Endothelial cell of umbilical vein (primary cell): ENCODE measurements at regions not wholly inside any gene's neighbourhood (a gene's known extent, or its start where the extent isn't known, plus 50 kb on each side); places are given as distances from the start of the nearest gene placed in this dataset.

Experiments used
- BruUV-seq: library from RNA; stranded (reverse); fragments of 400-500 nt; replicated peaks from 2 replicates; lab custom pipeline; 2021; lab: Mats Ljungman, UMichigan
- CTCF ChIA-PET: fragments of 300-600, 350-600 bp; sonication (Branson Sonifier 250); formaldehyde crosslinking; loops from one replicate; lab custom pipeline; 2021; ENCODE audit warnings: antibody characterized with exemption, inconsistent platforms; lab: Charles Lee
- POLR2A ChIA-PET: fragments of 300-600, 350-600 bp; sonication (Branson Sonifier 250); formaldehyde crosslinking; loops from one replicate; lab custom pipeline; 2021; ENCODE audit warnings: antibody characterized with exemption, inconsistent platforms; lab: Charles Lee
- DNase-seq: peaks from one replicate; pipeline ENCODE4 v3.0.0-alpha.2; 2011; ENCODE audit warnings: low read depth, low spot score
- FAIRE-seq: peaks from 2 replicates; lab custom pipeline; 2011; peaks lifted over from hg19 to GRCh38; lab: Jason Lieb, UNC
- H2AFZ ChIP-seq: 2 replicates; pipeline ENCODE4 v1.6.0; 2012; ENCODE audit warnings: low read depth, low read length, control low read depth, inconsistent platforms
- H3K27ac ChIP-seq: 2 replicates; pipeline ENCODE4 v1.5.1; 2011; ENCODE audit warnings: low read depth, mild to moderate bottlenecking, control low read depth, low read length, moderate library complexity; ENCODE audit not compliant: insufficient read depth
- H3K27me3 ChIP-seq, 2 experiments: 2 replicates each; pipeline versions ENCODE4 v1.6.0 to v1.6.1; 2011; ENCODE audit warnings: low read length in 2 of 2, mixed read lengths in 1 of 2; ENCODE audit not compliant: control insufficient read depth in 2 of 2, insufficient read depth in 2 of 2
- H3K36me3 ChIP-seq, 2 experiments: 2 replicates in 1 of 2; 3 replicates in 1 of 2; pipeline ENCODE4 v1.5.1; 2011; ENCODE audit warnings: low read length in 2 of 2, mild to moderate bottlenecking in 1 of 2, moderate library complexity in 1 of 2; ENCODE audit not compliant: control insufficient read depth in 2 of 2, insufficient read depth in 2 of 2; ENCODE audit errors: extremely low read depth in 1 of 2
- H3K4me1 ChIP-seq: 3 replicates; pipeline ENCODE4 v1.5.1; 2011; ENCODE audit warnings: mild to moderate bottlenecking, low read length; ENCODE audit not compliant: control insufficient read depth, insufficient read depth; ENCODE audit errors: extremely low read depth
- H3K4me2 ChIP-seq: 2 replicates; pipeline ENCODE4 v1.6.1; 2011; ENCODE audit warnings: low read length, control low read depth, mixed read lengths; ENCODE audit not compliant: insufficient read depth
- H3K4me3 ChIP-seq, 3 experiments: fragments of 200-600 bp in 1 of 3; sonication (generic), shearing (Covaris generic) in 1 of 3; replicated peaks in 1 of 3; 2 replicates each; pipeline ENCODE4 v1.5.1; 2011 to 2016; ENCODE audit warnings: control low read depth in 3 of 3, low read length in 3 of 3, mild to moderate bottlenecking in 2 of 3, inconsistent platforms in 1 of 3, low read depth in 1 of 3, moderate library complexity in 1 of 3; ENCODE audit not compliant: insufficient read depth in 1 of 3
- H3K79me2 ChIP-seq: 2 replicates; pipeline ENCODE4 v1.6.0; 2012; ENCODE audit warnings: low read length, inconsistent platforms; ENCODE audit not compliant: control insufficient read depth, insufficient read depth
- H3K9ac ChIP-seq: replicated peaks from 2 replicates; pipeline ENCODE3; 2011; ENCODE audit warnings: low read length, control low read depth; ENCODE audit not compliant: insufficient read depth; ENCODE audit errors: extremely low read depth
- H3K9me1 ChIP-seq: replicated peaks from 3 replicates; pipeline ENCODE4 v1.6.0; 2011; ENCODE audit warnings: mild to moderate bottlenecking, low read length; ENCODE audit not compliant: control insufficient read depth, insufficient read depth; ENCODE audit errors: extremely low read depth
- H3K9me3 ChIP-seq: replicated peaks from 2 replicates; pipeline ENCODE4 v1.5.1; 2012; ENCODE audit warnings: low read length, inconsistent platforms; ENCODE audit not compliant: control insufficient read depth, insufficient read depth
- H4K20me1 ChIP-seq: replicated peaks from 2 replicates; pipeline ENCODE3; 2011; ENCODE audit warnings: mild to moderate bottlenecking, low read length; ENCODE audit not compliant: control insufficient read depth, insufficient read depth; ENCODE audit errors: extremely low read depth
- EZH2 ChIP-seq: IDR thresholded peaks from 2 replicates; pipeline ENCODE4 v1.6.1; 2012; ENCODE audit warnings: borderline replicate concordance, low read depth, mild to moderate bottlenecking, moderate library complexity, low read length, inconsistent platforms; ENCODE audit not compliant: severe bottlenecking
- FOS ChIP-seq: IDR thresholded peaks from 2 replicates; pipeline ENCODE4 v1.6.1; 2011; ENCODE audit warnings: mild to moderate bottlenecking, low read length, moderate library complexity, borderline replicate concordance; ENCODE audit not compliant: insufficient read depth
- GATA2 ChIP-seq: IDR thresholded peaks from 2 replicates; pipeline ENCODE4 v1.7.0; 2011; ENCODE audit warnings: low read depth, mild to moderate bottlenecking, moderate library complexity, mixed read lengths, low read length; ENCODE audit not compliant: insufficient read length, insufficient read depth
- JUN ChIP-seq: IDR thresholded peaks from 2 replicates; pipeline ENCODE4 v1.6.1; 2011; ENCODE audit warnings: borderline replicate concordance, low read depth; ENCODE audit not compliant: insufficient read length, insufficient read depth
- MYC ChIP-seq: IDR thresholded peaks from one replicate; pipeline ENCODE4 v1.6.1; 2011; ENCODE audit warnings: mild to moderate bottlenecking, low read depth, low read length
- POLR2A ChIP-seq: IDR thresholded peaks from 2 replicates; pipeline ENCODE4 v1.6.1; 2012; ENCODE audit warnings: low read depth, mild to moderate bottlenecking, control low read depth, low read length
- POLR2AphosphoS5 ChIP-seq: IDR thresholded peaks from 2 replicates; pipeline ENCODE4 v1.6.1; 2012; ENCODE audit warnings: low read depth, mild to moderate bottlenecking, control low read depth, low read length, moderate library complexity; ENCODE audit not compliant: insufficient read depth
- dilution Hi-C: fragments of 300-500 bp; cut with MboI; formaldehyde crosslinking; loops from one replicate; pipeline ENCODE4 v1.15.0; 2019; ENCODE audit warnings: low sequenced_read_pairs; ENCODE audit not compliant: extremely low pct_ligation_motif_present
- intact Hi-C: fragments of 100-400 bp; cut with micrococcal nuclease; formaldehyde crosslinking; loops from one replicate; pipeline ENCODE4 v1.10.0; 2022
- TF ChIP-seq, protein P1 (sequence below): IDR thresholded peaks from 2 replicates; pipeline ENCODE4 v1.6.1; 2011; ENCODE audit not compliant: insufficient read depth, insufficient read length
- TF ChIP-seq, protein P2 (sequence below), 2 donors: IDR thresholded peaks; 1 replicate in 1 of 2; 2 replicates in 1 of 2; pipeline ENCODE4 v1.5.1; 2011; ENCODE audit warnings: low read length in 2 of 2, mild to moderate bottlenecking in 2 of 2, moderate library complexity in 2 of 2, control low read depth in 1 of 2, inconsistent platforms in 1 of 2, low read depth in 1 of 2; ENCODE audit not compliant: insufficient read depth in 1 of 2; ENCODE audit errors: extremely low read depth in 1 of 2

- H3K36me3 ChIP-seq: no peaks in the 10 kb centered on the region
- BruUV-seq: no TSS peak
- H3K9ac ChIP-seq: no peak overlapping the region
- dilution Hi-C loops (no loop called here), intact Hi-C loops (no loop called here)
- CTCF ChIA-PET: no interaction called here
- POLR2A ChIA-PET: no interaction called here
- DNase-seq: no peak
- TF ChIP-seq EZH2 (no peak), JUN (no peak), GATA2 (no peak), MYC (no peak), FOS (no peak)
- TF ChIP-seq, protein P1, sequence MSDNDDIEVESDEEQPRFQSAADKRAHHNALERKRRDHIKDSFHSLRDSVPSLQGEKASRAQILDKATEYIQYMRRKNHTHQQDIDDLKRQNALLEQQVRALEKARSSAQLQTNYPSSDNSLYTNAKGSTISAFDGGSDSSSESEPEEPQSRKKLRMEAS: no peak
- H3K4me3 ChIP-seq: no peak overlapping the region
- H3K27me3 ChIP-seq: no peaks in the 10 kb centered on the region
- no peaks in the 10 kb centered on the region for H3K9me3 ChIP-seq
- H4K20me1 ChIP-seq: no peaks in the 10 kb centered on the region
- no peaks in the 10 kb centered on the region for H3K4me1 ChIP-seq
- H2AFZ ChIP-seq: no peak overlapping the region
- H3K27ac ChIP-seq: no peak overlapping the region
- no peak overlapping the region for H3K4me2 ChIP-seq
- peaks cover 2% of the 10 kb centered on the region for H3K79me2 ChIP-seq
- no peak for FAIRE-seq
- H3K9me1 ChIP-seq: no peaks in the 10 kb centered on the region
Measured at GRCh38 chr19:7419777-7420439, 68.9 kb downstream of the PEX11G start.

DNA sequence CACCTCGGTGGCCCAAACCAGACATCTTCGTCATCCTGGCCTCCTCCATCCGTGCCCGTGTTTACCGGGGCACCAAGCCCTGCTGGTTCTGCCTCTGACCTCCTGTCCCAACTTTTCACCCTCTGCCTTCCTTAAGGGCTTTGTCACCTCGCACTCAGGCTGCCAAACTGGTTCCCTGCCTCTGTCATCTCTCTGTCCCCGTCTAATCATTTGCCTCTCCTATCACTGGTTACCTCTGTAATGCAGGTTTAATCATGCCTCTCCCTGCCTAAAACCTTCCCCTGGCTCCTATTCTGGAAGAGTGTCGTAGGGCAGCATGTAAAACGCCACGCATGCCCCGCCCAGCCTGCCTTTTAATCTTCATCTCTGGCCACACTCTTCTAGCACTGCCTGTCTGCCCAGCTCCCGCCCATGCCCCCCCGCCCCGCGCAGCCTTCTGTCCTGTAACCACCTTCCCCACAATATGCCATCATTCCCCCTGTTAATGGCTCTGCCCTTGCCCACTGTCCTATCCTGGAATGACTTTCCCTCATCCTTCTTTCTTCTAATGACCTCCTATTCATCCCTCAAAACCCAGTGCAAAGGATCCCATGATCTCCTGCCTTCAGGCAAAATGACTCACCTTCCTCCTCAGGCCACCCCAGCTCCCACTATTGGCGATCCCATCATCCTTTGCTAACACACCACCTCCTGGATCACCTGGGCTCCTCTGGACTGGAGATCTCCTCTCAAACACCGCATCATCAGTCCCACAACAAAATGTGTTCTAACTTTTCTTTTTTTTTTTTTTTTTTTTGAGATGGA is 66.7 kb downstream of the PEX11G start:
- Histone ChIP-seq H3K27me3 (no peaks in the 10 kb centered on the region), H4K20me1 (no peaks in the 10 kb centered on the region), H3K27ac (no peak overlapping the region), H3K4me3 (no peak overlapping the region), H2AFZ (no peak overlapping the region), H3K9me1 (no peaks in the 10 kb centered on the region), H3K79me2 (peaks cover 2% of the 10 kb centered on the region), H3K9me3 (no peaks in the 10 kb centered on the region), H3K36me3 (no peaks in the 10 kb centered on the region), H3K4me2 (no peak overlapping the region), H3K9ac (no peak overlapping the region), H3K4me1 (no peaks in the 10 kb centered on the region)
- ChIA-PET CTCF (interaction anchor here (1.5 kb wide), 1 partner anchor 9 kb away, joined by 3 read pairs; no protein-coding TSS in a partner anchor), POLR2A (no interaction called here)
- dilution Hi-C loops (no loop called here), intact Hi-C loops (no loop called here)
- DNase-seq (no peak), FAIRE-seq (no peak)
- BruUV-seq: no TSS peak
- no peak for TF ChIP-seq POLR2AphosphoS5
- TF ChIP-seq, protein P2, sequence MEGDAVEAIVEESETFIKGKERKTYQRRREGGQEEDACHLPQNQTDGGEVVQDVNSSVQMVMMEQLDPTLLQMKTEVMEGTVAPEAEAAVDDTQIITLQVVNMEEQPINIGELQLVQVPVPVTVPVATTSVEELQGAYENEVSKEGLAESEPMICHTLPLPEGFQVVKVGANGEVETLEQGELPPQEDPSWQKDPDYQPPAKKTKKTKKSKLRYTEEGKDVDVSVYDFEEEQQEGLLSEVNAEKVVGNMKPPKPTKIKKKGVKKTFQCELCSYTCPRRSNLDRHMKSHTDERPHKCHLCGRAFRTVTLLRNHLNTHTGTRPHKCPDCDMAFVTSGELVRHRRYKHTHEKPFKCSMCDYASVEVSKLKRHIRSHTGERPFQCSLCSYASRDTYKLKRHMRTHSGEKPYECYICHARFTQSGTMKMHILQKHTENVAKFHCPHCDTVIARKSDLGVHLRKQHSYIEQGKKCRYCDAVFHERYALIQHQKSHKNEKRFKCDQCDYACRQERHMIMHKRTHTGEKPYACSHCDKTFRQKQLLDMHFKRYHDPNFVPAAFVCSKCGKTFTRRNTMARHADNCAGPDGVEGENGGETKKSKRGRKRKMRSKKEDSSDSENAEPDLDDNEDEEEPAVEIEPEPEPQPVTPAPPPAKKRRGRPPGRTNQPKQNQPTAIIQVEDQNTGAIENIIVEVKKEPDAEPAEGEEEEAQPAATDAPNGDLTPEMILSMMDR (IDR thresholded peaks at IDR 0.05; ENCODE audit: extremely low read depth in 1 of 2, insufficient read depth in 1 of 2, low read depth in 1 of 2, low read length in 2 of 2): no peak
- TF ChIP-seq MYC: no peak
- TF ChIP-seq JUN: no peak
- no peak for TF ChIP-seq EZH2
- no peak for TF ChIP-seq POLR2A
- no peak for TF ChIP-seq FOS
- TF ChIP-seq, protein P1: no peak
- no peak for TF ChIP-seq GATA2
